Lower leg skin (tissue), 3 donors: ENCODE measurements at regions not wholly inside any gene's neighbourhood (a gene's known extent, or its start where the extent isn't known, plus 50 kb on each side); places are given as distances from the start of the nearest gene placed in this dataset.

Experiments used
- POLR2A ChIP-seq, 2 donors: fragments of 450-650 bp; IDR thresholded peaks; one replicate each; pipeline ENCODE4 v1.6.1; 2016 to 2017; ENCODE audit warnings: antibody characterized with exemption in 2 of 2, mild to moderate bottlenecking in 1 of 2, moderate library complexity in 1 of 2
- TF ChIP-seq, protein P1 (sequence below), 3 donors: fragments of 450-650 bp; IDR thresholded peaks; one replicate each; pipeline ENCODE4 v1.5.1; 2016; ENCODE audit warnings: antibody characterized with exemption in 3 of 3, mild to moderate bottlenecking in 3 of 3, moderate library complexity in 2 of 3

DNA sequence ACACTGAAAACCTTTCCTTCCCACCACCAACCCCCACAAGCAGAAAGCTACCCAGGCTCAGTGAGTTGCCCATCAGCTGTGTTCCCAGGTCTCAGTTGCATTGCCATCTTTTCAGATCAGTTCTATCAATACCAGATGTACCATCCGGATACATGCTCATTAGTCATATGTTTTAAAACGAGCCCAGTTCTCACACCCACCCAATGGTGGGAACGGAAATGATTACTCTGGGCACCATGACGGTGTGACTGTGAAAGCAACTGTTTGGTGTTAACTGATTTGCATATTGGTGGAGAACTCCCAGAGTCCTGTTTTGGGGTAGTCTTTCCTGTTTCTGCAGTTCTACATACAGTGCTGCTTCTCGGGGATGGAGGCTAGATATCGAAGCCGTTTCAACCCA is 212.3 kb downstream of the TRIM36 start:
- TF ChIP-seq, protein P1, sequence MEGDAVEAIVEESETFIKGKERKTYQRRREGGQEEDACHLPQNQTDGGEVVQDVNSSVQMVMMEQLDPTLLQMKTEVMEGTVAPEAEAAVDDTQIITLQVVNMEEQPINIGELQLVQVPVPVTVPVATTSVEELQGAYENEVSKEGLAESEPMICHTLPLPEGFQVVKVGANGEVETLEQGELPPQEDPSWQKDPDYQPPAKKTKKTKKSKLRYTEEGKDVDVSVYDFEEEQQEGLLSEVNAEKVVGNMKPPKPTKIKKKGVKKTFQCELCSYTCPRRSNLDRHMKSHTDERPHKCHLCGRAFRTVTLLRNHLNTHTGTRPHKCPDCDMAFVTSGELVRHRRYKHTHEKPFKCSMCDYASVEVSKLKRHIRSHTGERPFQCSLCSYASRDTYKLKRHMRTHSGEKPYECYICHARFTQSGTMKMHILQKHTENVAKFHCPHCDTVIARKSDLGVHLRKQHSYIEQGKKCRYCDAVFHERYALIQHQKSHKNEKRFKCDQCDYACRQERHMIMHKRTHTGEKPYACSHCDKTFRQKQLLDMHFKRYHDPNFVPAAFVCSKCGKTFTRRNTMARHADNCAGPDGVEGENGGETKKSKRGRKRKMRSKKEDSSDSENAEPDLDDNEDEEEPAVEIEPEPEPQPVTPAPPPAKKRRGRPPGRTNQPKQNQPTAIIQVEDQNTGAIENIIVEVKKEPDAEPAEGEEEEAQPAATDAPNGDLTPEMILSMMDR (IDR thresholded peaks at IDR 0.05) = no peak
- TF ChIP-seq POLR2A (IDR thresholded peaks at IDR 0.05) = no peak
